COLO829 (cell line): ENCODE measurements at regions not wholly inside any gene's neighbourhood (a gene's known extent, or its start where the extent isn't known, plus 50 kb on each side); places are given as distances from the start of the nearest gene placed in this dataset.
"Not testable (repeated sequence)": the region's sequence is repeated elsewhere in the genome, so short reads cannot be mapped to it uniquely, and the experiment has no call there.

Source experiments
- DNase-seq: peaks from one replicate; pipeline ENCODE4 v3.0.0; 2012; ENCODE audit warnings: low spot score

GRCh38 chr9:82790875-82791274 lies 272.1 kb downstream of the RASEF start:
- DNase-seq = no peak

GRCh38 chr9:82791692-82792091 lies 271.2 kb downstream of the RASEF start:
- DNase-seq = no peak

- DNase-seq = no peak
These were observed 265.4 kb downstream of the RASEF start for GRCh38 chr9:82797534-82797933.

- DNase-seq = peak; percentile 36
These were observed 263.7 kb downstream of the RASEF start for GRCh38 chr9:82799286-82799685.

- DNase-seq = no peak
These were observed 257.9 kb downstream of the RASEF start for GRCh38 chr9:82805027-82805426.

GRCh38 chr9:82808478-82808877 lies 254.5 kb downstream of the RASEF start:
- no peak for DNase-seq

GRCh38 chr9:82810915-82811314 lies 252.0 kb downstream of the RASEF start:
- no peak for DNase-seq

- no peak for DNase-seq
These were observed 243.7 kb downstream of the RASEF start for GRCh38 chr9:82819260-82819659.

GRCh38 chr9:82820186-82820585 lies 242.8 kb downstream of the RASEF start:
- DNase-seq = no peak

- DNase-seq = no peak
These were observed 233.1 kb downstream of the RASEF start for GRCh38 chr9:82829818-82830217.

GRCh38 chr9:82865524-82865923 lies 197.4 kb downstream of the RASEF start:
- no peak for DNase-seq

GRCh38 chr9:82880336-82881050 lies 182.4 kb downstream of the RASEF start:
- DNase-seq = no peak

GRCh38 chr9:82882138-82882537 lies 180.8 kb downstream of the RASEF start:
- no peak for DNase-seq

- no peak for DNase-seq
These were observed 180.2 kb downstream of the RASEF start for GRCh38 chr9:82882748-82883147.

- no peak for DNase-seq
These were observed 179.5 kb downstream of the RASEF start for GRCh38 chr9:82883436-82883835.

- not testable (repeated sequence) for DNase-seq
These were observed 179.0 kb downstream of the RASEF start for GRCh38 chr9:82883974-82884373.

- DNase-seq = no peak
These were observed 172.5 kb downstream of the RASEF start for GRCh38 chr9:82890401-82890800.

GRCh38 chr9:82890865-82891264 lies 172.1 kb downstream of the RASEF start:
- DNase-seq = no peak

- DNase-seq = no peak
These were observed 171.6 kb downstream of the RASEF start for GRCh38 chr9:82891321-82891720.

GRCh38 chr9:82893549-82893948 lies 169.4 kb downstream of the RASEF start:
- no peak for DNase-seq

- DNase-seq = no peak
These were observed 168.4 kb downstream of the RASEF start for GRCh38 chr9:82894548-82894947.

GRCh38 chr9:82894961-82895821 lies 167.8 kb downstream of the RASEF start:
- no peak for DNase-seq

- no peak for DNase-seq
These were observed 167.2 kb downstream of the RASEF start for GRCh38 chr9:82895822-82896110.

GRCh38 chr9:82903503-82903902 lies 159.4 kb downstream of the RASEF start:
- no peak for DNase-seq
